Cerebellar cortex (tissue), 1 donor: ENCODE measurements at regions not wholly inside any gene's neighbourhood (a gene's known extent, or its start where the extent isn't known, plus 50 kb on each side); places are given as distances from the start of the nearest gene placed in this dataset.
A peak's percentile ranks its signal among the peaks of the same experiment; 100 is the strongest.

Source experiments
- DNase-seq: peaks from one replicate; pipeline ENCODE4 v3.0.0-alpha.2; 2015; ENCODE audit warnings: low spot score

DNA sequence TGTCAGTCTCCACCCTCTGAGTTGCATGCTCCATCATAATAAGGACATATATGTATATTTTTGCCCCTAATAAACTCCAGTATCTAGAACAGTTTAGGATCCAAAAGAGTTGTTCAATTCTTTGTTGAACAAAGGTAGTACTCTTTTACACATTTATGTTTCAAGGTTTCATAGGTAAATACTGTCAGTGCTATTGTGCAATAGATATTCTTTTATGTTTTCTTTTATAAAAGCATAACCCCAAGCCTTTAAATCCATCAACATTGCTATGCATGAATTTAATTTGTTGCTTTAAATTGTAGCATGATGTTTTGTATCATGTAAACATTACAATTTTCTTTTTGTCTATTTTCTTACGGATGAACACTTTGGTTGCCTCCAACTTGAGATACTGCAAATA lies 469.7 kb upstream of the COBL start:
- no peak for DNase-seq

DNA sequence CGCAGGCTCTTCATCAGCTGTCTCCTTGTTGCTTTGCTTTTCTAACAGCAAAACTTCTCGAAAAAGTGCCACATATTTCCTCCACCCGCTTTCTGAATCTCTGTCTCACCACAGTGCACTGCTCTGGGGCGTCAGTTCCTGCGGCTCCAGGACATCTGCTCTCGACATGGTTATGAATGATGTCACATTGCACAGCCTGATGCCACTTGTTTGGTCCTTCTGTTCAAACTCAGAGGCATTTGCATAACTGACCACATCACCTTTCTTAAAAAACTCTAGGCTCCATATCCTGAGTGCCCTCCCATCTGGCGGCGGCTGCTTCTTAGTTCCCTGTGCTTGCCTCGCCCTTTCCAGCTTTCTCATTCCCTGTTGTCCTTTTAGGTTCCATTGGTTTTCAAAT lies 469.3 kb upstream of the COBL start:
- no peak for DNase-seq

DNA sequence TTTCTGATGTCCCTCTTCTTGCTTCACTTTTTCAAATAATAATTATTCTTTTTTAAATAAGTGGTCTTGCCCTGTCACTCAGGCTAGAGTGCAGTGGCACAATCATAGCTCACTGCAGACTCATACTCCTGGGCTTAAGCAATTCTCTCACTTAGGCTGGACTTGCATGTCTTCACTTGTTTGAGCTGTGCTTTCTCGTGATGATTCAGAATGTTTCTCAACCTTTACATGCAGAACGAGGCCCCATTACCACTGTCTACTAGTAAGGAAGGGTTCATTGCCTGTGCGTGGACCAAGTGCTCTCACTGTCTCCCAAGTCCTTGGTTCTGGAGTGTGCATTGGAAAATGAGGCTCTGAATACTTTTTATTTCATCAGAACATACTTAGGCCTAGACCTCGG lies 468.6 kb upstream of the COBL start:
- DNase-seq = no peak

DNA sequence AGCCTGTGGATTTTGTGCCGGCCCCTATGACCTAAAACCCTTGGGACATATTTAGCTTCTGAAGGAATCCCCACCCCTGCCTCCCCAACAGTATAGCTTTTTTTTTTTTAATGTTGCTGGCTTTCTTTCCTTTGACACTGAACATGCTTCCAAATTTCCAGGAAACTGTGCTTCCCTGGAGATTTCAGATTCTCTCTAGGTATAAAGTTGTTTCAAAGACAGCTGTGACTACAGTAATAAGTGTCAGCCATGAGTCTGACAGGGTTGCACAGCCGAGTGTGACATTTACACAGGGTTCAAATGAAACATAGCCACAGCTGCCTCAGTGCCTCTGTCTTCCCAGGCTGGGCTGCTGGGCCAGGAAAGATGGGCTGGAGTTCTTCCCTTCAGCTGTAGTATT lies 466.6 kb upstream of the COBL start:
- no peak for DNase-seq

DNA sequence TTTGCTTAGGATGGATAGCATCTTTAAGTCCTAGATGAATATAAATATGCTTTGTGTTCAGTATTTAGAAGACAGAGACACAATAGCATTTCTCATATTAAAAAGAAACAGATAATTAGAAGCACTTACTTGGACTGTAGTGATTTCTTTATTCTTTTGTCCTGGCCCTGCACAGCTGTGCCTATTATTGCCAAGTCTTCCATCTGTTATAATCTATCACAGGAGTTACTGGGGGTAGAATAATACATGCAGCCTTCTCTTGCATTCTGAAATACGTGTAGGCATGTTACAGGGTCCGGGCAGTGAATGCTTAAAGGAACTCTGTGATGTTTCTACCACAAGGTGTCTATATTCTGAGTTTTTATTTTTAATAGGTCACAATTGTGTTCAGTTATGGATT lies 461.5 kb upstream of the COBL start:
- DNase-seq = no peak

DNA sequence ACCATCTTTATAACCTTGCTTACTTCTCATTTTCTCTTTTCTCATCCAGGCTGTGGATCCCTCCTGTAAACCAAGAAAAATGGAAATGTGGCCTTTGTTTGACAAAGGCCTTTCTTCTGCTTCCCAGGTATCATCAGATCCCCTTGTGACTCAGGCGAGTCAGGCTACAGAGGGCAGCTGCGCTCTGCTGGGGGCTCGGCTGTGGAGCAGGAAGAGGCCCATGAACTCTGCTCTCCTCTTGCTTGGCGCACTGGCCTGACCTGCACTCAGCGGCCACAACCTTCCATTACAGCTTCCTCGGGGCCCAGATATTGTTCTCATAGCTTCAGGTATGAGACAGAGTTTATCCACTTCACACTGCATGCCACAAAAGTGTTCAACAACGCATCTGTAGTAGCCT lies 457.6 kb upstream of the COBL start:
- no peak for DNase-seq

GRCh38 chr7:51772190-51772589 lies 455.6 kb upstream of the COBL start:
- no peak for DNase-seq

DNA sequence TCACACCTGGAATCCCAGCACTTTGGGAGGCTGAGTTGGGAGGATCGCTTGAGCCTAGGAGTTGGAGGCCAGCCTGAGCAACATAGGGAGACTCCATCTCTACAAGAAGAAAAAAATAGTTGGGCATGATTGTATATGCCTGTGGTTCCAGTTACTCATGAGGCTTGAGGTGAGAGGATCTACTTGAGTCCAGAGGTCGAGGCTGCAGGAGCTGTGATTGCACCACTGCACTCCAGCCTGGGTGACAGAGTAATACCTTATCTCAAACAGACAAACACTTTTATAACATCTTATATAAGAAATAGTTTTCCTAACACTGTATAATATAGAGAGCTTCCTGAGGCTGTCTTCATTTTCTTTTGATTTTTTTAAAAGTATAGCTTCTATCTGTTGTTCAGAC lies 448.4 kb upstream of the COBL start:
- DNase-seq = no peak

DNA sequence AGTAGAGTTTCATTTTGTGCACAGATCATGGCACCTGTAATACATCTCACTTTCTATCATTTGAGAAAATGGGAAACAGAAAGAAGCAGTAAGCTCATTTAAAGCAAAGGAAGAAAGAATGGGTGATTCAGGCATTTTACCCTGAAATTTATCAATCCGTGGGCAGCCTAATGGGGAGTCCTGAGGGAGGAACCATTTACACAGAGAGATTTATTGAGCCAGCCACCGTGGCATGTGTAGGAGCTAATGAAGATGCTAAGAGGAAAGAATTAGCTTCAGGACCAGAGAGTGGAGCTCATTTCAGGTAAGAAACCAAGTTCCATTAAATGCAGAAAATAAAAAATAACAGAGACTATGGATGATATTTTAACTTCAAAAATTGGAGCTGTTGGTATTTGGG lies 443.4 kb upstream of the COBL start:
- no peak for DNase-seq

DNA sequence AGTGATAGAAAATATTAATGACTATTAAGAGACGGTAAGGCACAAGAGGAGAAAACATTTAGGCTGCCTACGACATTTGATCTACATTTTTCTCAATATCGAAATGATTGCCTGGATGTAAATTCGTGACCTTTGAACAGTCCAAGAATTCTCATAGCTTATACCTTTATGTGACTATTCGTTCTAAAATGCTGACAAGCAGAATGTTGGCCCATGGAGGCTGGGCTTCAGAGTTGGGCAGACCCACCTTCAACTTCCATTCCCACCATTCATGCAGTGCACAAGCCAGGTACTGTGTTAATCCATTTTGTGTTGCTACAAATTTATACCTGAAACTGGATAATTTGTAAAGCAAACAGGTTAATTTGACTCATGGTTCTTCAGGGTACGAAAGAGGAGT lies 441.4 kb upstream of the COBL start:
- no peak for DNase-seq

- no peak for DNase-seq
These were observed 416.3 kb upstream of the COBL start for GRCh38 chr7:51732951-51733350.

GRCh38 chr7:51732116-51732515 lies 415.5 kb upstream of the COBL start:
- peak; percentile 16 for DNase-seq

GRCh38 chr7:51731075-51731474 lies 414.5 kb upstream of the COBL start:
- DNase-seq = no peak

DNA sequence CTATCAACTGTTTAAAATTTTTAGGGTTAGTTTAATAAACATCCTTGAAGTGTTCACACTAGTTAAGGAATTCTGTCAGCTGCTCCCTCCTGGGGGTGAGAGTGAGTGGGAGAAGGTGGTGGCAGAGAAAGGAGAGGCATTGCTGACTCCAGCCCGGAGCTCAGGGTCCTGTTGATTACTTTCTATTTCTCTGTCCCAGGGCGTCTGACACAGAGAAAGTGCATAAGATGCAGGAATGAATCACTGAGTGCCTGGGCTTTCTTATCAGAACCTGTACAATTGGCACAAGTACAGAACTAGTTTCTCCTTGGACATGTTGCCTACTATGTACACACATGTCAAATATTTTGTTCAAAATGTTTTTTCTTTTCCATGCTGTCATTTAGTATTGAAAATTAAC lies 410.8 kb upstream of the COBL start:
- no peak for DNase-seq

DNA sequence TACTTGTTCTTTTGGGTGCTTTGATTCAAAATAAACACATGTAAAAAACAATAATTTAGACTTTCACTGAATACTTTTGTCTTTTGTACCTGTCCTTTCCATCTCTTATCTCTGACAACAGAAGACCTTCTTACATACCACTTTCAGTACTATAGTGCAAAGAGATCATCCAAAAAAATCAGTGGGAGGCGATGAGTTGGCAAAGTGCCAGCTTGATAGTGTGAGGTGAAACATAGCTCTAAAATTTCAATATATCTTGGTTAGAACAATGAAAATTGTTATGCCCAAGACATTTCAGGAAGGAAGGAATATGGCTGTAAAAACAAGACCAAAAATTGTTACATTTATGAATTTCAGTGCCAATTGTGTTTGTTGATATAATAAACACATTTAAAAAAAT lies 390.2 kb upstream of the COBL start:
- peak; percentile 23 for DNase-seq

DNA sequence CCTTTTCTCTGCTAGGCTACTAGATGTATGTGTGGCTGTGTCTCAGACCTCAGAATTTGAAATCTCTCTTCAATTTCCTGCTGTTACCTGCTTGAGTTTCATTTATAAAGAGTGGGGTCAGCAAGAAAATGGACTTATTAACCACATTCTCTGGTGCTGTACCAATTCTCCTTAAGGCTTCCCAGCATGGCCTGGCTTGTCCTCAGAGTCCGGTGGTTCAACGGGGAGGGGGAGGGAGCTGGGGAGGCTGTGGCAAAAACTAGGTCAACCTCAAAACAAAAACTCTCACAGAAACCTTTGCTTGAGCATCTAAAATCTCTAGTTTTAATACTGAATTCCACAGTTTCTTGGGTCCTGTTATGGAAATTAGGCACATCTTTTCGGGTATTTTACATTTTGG lies 389.1 kb upstream of the COBL start:
- peak; percentile 59 for DNase-seq

GRCh38 chr7:51702673-51703072 lies 386.1 kb upstream of the COBL start:
- DNase-seq = no peak

GRCh38 chr7:51701935-51702334 lies 385.3 kb upstream of the COBL start:
- no peak for DNase-seq

DNA sequence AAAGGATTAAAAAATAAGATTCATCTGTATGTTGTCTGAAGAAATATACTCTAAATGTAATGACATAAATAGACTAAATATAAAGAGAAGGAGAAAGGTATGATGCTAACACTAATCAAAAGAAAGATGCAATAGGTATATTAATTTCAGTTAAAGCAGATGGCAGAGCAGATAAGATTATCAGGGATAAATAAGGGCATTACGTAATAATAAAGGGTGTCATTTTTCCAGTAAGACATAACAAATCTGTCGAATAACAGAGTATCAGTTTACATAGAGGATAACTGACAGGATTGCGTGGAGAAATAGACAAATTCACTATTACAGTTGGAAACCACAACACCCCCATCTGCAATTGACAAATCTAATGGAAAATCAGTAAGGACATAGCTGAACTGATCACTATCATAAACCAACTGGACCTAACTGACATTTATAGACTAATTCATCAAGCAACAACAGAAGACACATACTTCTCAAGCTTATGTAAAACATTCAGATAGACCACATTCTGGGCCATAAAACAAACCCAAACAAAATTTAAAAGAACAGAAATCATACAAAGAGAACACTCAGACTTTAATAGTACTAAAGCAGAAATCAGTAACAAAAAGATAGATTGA lies 384.1 kb upstream of the COBL start:
- no peak for DNase-seq

DNA sequence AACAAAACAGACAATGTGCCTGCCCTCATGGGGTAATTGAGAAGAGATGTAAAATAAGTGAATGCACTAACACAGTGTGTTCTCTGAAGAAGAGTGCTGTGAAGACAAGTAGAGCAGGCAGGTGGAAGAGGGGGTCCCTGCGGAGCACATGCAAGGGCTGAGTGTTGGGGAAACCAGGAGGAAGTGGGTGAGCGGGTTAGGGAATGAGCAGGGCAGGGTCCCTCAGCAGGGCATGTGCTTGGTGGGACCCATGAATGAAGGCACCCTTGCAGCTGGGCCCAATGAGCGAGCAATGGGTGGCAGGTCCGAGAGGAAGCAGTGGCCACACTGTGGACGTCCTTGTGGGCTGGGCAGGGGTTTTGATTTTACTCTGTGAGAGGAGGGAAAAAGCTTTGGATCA lies 376.6 kb upstream of the COBL start:
- DNase-seq = no peak

DNA sequence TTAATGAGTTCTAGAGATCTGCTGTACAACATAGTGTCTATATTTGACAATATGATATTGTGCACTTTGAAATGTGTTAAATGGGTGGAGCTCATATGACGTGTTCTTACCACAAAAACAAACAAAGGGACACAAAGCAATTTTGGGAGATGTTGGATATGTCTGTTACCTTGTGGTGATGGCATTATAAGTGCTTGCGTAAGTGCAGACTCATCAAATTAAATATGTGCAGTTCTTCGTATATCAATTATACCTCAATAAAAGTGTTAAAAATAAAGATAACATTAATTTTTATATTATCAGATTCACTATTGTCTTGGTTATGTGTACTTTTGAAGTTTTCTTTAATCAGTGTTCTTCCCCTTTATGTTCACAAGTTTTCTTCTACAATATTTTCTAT lies 372.9 kb upstream of the COBL start:
- DNase-seq = no peak

DNA sequence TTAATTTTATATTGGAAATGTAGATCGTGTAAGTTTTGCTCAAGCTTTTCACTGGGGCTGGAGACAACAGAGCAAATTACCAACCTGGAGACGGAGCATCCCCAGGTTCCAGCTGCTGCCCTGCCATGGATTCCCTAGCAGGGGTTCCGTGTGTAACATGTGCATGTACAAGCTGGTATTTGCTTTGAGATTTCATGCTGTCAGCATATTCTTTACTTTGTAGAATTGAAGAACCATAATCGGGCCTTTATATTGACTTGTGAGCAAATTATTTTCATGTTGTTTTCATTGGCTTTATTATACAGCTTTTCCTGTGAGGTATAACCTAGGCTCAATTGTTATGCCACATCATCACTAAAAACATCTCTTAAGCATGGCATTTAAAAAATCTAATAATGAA lies 369.2 kb upstream of the COBL start:
- DNase-seq = no peak

GRCh38 chr7:51680594-51681399 lies 364.2 kb upstream of the COBL start:
- DNase-seq = no peak

DNA sequence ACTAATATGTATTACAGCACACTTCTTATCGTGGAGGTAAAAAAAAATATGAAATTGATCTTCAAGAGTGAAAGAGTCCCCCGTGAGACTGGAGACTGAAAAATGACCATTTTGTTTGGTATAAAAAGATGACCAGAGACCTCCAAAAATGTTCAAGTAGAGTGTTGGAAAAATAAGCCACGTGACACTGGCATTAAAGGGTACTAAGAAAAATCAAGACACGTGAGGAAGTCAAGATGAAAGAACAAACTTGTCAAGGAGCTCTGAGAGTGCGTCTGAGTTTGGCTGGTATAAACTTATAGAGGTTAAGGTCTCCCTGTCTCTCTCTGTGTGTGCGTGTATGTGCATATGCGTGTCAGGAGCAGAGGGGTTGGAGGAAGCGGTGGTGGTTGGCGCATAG lies 362.7 kb upstream of the COBL start:
- DNase-seq = no peak
